Transverse colon (tissue), 4 donors: ENCODE measurements at regions not wholly inside any gene's neighbourhood (a gene's known extent, or its start where the extent isn't known, plus 50 kb on each side); places are given as distances from the start of the nearest gene placed in this dataset.
"Not testable (repeated sequence)": the region's sequence is repeated elsewhere in the genome, so short reads cannot be mapped to it uniquely, and the experiment has no call there.

ENCODE experiments used
- POLR2A ChIP-seq: fragments of 450-650 bp; IDR thresholded peaks from one replicate; pipeline ENCODE4 v1.6.1; 2016; ENCODE audit warnings: antibody characterized with exemption, mild to moderate bottlenecking, moderate library complexity
- POLR2AphosphoS5 ChIP-seq, 3 donors: sonication (generic); formaldehyde crosslinking; IDR thresholded peaks; one replicate each; pipeline ENCODE4 v1.6.1; 2016; ENCODE audit warnings: antibody characterized with exemption in 3 of 3
- TF ChIP-seq, protein P1 (sequence below), 5 experiments: fragments of 200-600 bp in 3 of 5; fragments of 450-650 bp in 2 of 5; sonication (generic) in 3 of 5; IDR thresholded peaks; 1 replicate in 2 of 5; 2 replicates in 3 of 5; pipeline ENCODE4 v1.5.1; 2016 to 2017; ENCODE audit warnings: antibody characterized with exemption in 5 of 5, inconsistent platforms in 3 of 5, mild to moderate bottlenecking in 2 of 5, moderate library complexity in 1 of 5

DNA sequence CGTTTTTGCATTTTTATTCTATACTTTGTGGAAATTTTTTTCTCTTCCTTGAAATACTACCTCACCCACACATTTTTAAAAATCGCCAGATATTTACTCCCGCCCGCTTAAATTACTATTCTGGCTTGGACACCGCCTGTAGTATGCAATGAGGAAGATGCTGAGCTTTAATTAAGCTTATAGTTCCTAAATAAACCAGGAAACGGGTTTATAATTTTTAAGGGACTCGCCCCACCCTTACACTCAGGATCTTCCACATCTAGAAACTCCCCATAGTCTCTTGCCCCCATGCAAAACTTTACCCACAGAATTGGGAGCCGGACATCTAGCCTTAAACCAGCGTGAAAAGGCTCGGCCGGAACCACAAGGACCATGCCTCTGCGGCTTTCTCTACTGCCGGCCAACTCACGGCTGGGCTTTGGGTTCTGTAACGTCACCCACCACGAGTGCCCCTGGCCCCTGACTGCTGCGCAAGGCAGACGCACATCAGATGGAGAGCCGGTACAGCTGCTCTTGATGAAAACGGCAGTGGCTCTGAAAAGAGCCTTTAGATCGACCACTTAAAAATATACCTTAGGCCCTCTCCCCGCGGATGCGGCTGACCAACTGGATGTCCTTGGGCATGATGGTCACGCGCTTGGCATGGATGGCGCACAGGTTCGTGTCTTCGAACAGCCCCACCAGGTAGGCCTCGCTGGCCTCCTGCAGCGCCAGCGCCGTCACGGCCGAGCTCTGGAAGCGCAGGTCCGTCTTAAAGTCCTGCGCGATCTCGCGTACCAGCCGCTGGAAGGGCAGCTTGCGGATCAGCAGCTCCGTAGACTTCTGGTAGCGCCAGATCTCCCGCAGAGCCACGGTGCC lies 66.3 kb downstream of the FAM72B start:
- TF ChIP-seq, protein P1, sequence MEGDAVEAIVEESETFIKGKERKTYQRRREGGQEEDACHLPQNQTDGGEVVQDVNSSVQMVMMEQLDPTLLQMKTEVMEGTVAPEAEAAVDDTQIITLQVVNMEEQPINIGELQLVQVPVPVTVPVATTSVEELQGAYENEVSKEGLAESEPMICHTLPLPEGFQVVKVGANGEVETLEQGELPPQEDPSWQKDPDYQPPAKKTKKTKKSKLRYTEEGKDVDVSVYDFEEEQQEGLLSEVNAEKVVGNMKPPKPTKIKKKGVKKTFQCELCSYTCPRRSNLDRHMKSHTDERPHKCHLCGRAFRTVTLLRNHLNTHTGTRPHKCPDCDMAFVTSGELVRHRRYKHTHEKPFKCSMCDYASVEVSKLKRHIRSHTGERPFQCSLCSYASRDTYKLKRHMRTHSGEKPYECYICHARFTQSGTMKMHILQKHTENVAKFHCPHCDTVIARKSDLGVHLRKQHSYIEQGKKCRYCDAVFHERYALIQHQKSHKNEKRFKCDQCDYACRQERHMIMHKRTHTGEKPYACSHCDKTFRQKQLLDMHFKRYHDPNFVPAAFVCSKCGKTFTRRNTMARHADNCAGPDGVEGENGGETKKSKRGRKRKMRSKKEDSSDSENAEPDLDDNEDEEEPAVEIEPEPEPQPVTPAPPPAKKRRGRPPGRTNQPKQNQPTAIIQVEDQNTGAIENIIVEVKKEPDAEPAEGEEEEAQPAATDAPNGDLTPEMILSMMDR (IDR thresholded peaks at IDR 0.05) = not testable (repeated sequence)
- TF ChIP-seq POLR2AphosphoS5 (IDR thresholded peaks at IDR 0.05); POLR2A: not testable (repeated sequence)
